DMS114 treated with DMSO at 0.1 percent for 48 hours (cell line): ENCODE measurements at regions not wholly inside any gene's neighbourhood (a gene's known extent, or its start where the extent isn't known, plus 50 kb on each side); places are given as distances from the start of the nearest gene placed in this dataset.

Experiments used
- DNase-seq: peaks from one replicate; lab custom pipeline; 2025; ENCODE audit not compliant: unreplicated experiment; lab: John Stamatoyannopoulos, UW

- no peak for DNase-seq
Observed at GRCh38 chr12:114302606-114303315, 103.2 kb downstream of the TBX5 start.

- no peak for DNase-seq
Observed at GRCh38 chr12:114302117-114302516, 103.8 kb downstream of the TBX5 start.

GRCh38 chr12:114294303-114294685 lies 111.7 kb downstream of the TBX5 start:
- DNase-seq = no peak

- DNase-seq = no peak
Observed at GRCh38 chr12:114293571-114294302, 112.2 kb downstream of the TBX5 start.

- DNase-seq = no peak
Observed at GRCh38 chr12:114293073-114293472, 112.9 kb downstream of the TBX5 start.

GRCh38 chr12:114291389-114292060 lies 114.4 kb downstream of the TBX5 start:
- DNase-seq = no peak

- no peak for DNase-seq
Observed at GRCh38 chr12:114287821-114288525, 118.0 kb downstream of the TBX5 start.

- no peak for DNase-seq
Observed at GRCh38 chr12:114286145-114286544, 119.8 kb downstream of the TBX5 start.

- no peak for DNase-seq
Observed at GRCh38 chr12:114285554-114285953, 120.4 kb downstream of the TBX5 start.

GRCh38 chr12:114284041-114284440 lies 121.9 kb downstream of the TBX5 start:
- no peak for DNase-seq

GRCh38 chr12:114275932-114276785 lies 129.8 kb downstream of the TBX5 start:
- no peak for DNase-seq

- no peak for DNase-seq
Observed at GRCh38 chr12:114275086-114275485, 130.9 kb downstream of the TBX5 start.

GRCh38 chr12:114274131-114274530 lies 131.8 kb downstream of the TBX5 start:
- DNase-seq = no peak

GRCh38 chr12:114272605-114273004 lies 133.3 kb downstream of the TBX5 start:
- DNase-seq = no peak

GRCh38 chr12:114272071-114272470 lies 133.9 kb downstream of the TBX5 start:
- no peak for DNase-seq

- DNase-seq = no peak
Observed at GRCh38 chr12:114269153-114269552, 136.8 kb downstream of the TBX5 start.

GRCh38 chr12:114266536-114266935 lies 139.4 kb downstream of the TBX5 start:
- no peak for DNase-seq

GRCh38 chr12:114265036-114265435 lies 140.9 kb downstream of the TBX5 start:
- DNase-seq = no peak

GRCh38 chr12:114263056-114263805 lies 142.7 kb downstream of the TBX5 start:
- DNase-seq = no peak

GRCh38 chr12:114257687-114258086 lies 148.3 kb downstream of the TBX5 start:
- DNase-seq = no peak
